ENCODE measurements at regions not wholly inside any gene's neighbourhood (a gene's known extent, or its start where the extent isn't known, plus 50 kb on each side); places are given as distances from the start of the nearest gene placed in this dataset.
A peak's percentile ranks its signal among the peaks of the same experiment; 100 is the strongest.

- Histone ChIP-seq H3K27me3 (ENCODE audit: control insufficient read depth, insufficient read depth, low read length) (no peaks in the 10 kb centered on the region), H3K9me3 (ENCODE audit: control insufficient read depth, insufficient read depth, low read length) (peaks cover 29% of the 10 kb centered on the region), H3K27ac (ENCODE audit: low read depth, low read length) (no peak overlapping the region), H3K4me3 (ENCODE audit: low read depth, low read length) (no peak overlapping the region)
- ChIA-PET CTCF (no interaction called here), POLR2A (no interaction called here)
- DNase-seq (ENCODE audit: low read depth, low spot score), result no peak
- TF ChIP-seq CTCF (IDR thresholded peaks at IDR 0.05; ENCODE audit: low read depth, low read length), result no peak
These were observed 168.8 kb downstream of the OLFM4 start for GRCh38 chr13:53197424-53197823.

GRCh38 chr13:53198017-53198416, 169.4 kb downstream of the OLFM4 start:
- no peak for TF ChIP-seq CTCF (IDR thresholded peaks at IDR 0.05; ENCODE audit: low read depth, low read length)
- Histone ChIP-seq H3K27me3 (ENCODE audit: control insufficient read depth, insufficient read depth, low read length) (no peaks in the 10 kb centered on the region), H3K9me3 (ENCODE audit: control insufficient read depth, insufficient read depth, low read length) (peaks cover 29% of the 10 kb centered on the region), H3K27ac (ENCODE audit: low read depth, low read length) (no peak overlapping the region), H3K4me3 (ENCODE audit: low read depth, low read length) (no peak overlapping the region)
- POLR2A ChIA-PET, result no interaction called here
- CTCF ChIA-PET, result no interaction called here
- DNase-seq (ENCODE audit: low read depth, low spot score), result no peak

- H3K9me3 ChIP-seq (ENCODE audit: control insufficient read depth, insufficient read depth, low read length), result peaks cover 29% of the 10 kb centered on the region
- CTCF ChIA-PET, result no interaction called here
- TF ChIP-seq CTCF (IDR thresholded peaks at IDR 0.05; ENCODE audit: low read depth, low read length), result no peak
- no peak overlapping the region for H3K27ac ChIP-seq (ENCODE audit: low read depth, low read length)
- H3K4me3 ChIP-seq (ENCODE audit: low read depth, low read length), result no peak overlapping the region
- POLR2A ChIA-PET, result no interaction called here
- DNase-seq (ENCODE audit: low read depth, low spot score), result no peak
- no peaks in the 10 kb centered on the region for H3K27me3 ChIP-seq (ENCODE audit: control insufficient read depth, insufficient read depth, low read length)
These were observed 170.1 kb downstream of the OLFM4 start for GRCh38 chr13:53198736-53199135.

- no peak overlapping the region for H3K4me3 ChIP-seq (ENCODE audit: low read depth, low read length)
- no peak overlapping the region for H3K27ac ChIP-seq (ENCODE audit: low read depth, low read length)
- ChIA-PET CTCF (no interaction called here), POLR2A (no interaction called here)
- TF ChIP-seq CTCF (IDR thresholded peaks at IDR 0.05; ENCODE audit: low read depth, low read length), result no peak
- no peaks in the 10 kb centered on the region for H3K27me3 ChIP-seq (ENCODE audit: control insufficient read depth, insufficient read depth, low read length)
- no peak for DNase-seq (ENCODE audit: low read depth, low spot score)
- peaks cover 26% of the 10 kb centered on the region for H3K9me3 ChIP-seq (ENCODE audit: control insufficient read depth, insufficient read depth, low read length)
These were observed 171.5 kb downstream of the OLFM4 start for GRCh38 chr13:53200075-53200474.

- peak; percentile 11; the same call in 1 of the 2 replicates for TF ChIP-seq CTCF (IDR thresholded peaks at IDR 0.05; ENCODE audit: low read depth, low read length)
- DNase-seq (ENCODE audit: low read depth, low spot score), result no peak
- no peak overlapping the region for H3K27ac ChIP-seq (ENCODE audit: low read depth, low read length)
- H3K27me3 ChIP-seq (ENCODE audit: control insufficient read depth, insufficient read depth, low read length), result no peaks in the 10 kb centered on the region
- ChIA-PET POLR2A (no interaction called here), CTCF (no interaction called here)
- H3K9me3 ChIP-seq (ENCODE audit: control insufficient read depth, insufficient read depth, low read length), result peaks cover 26% of the 10 kb centered on the region
- no peak overlapping the region for H3K4me3 ChIP-seq (ENCODE audit: low read depth, low read length)
These were observed 172.2 kb downstream of the OLFM4 start for GRCh38 chr13:53200498-53201453.

Data from AG04450 (cell line).